LoVo (cell line): ENCODE measurements at regions not wholly inside any gene's neighbourhood (a gene's known extent, or its start where the extent isn't known, plus 50 kb on each side); places are given as distances from the start of the nearest gene placed in this dataset.
"Not testable (repeated sequence)": the region's sequence is repeated elsewhere in the genome, so short reads cannot be mapped to it uniquely, and the experiment has no call there.

Experiments
- DNase-seq: peaks from one replicate; pipeline ENCODE4 v3.0.0-alpha.2; 2016; ENCODE audit warnings: low spot score

GRCh38 chr9:24846248-24846912 is 300.7 kb upstream of the IZUMO3 start:
- no peak for DNase-seq

GRCh38 chr9:24844217-24844616 is 298.5 kb upstream of the IZUMO3 start:
- DNase-seq: no peak

- no peak for DNase-seq
Observed at GRCh38 chr9:24841993-24842392, 296.3 kb upstream of the IZUMO3 start.

GRCh38 chr9:24832307-24832706 is 286.6 kb upstream of the IZUMO3 start:
- DNase-seq: no peak

DNA sequence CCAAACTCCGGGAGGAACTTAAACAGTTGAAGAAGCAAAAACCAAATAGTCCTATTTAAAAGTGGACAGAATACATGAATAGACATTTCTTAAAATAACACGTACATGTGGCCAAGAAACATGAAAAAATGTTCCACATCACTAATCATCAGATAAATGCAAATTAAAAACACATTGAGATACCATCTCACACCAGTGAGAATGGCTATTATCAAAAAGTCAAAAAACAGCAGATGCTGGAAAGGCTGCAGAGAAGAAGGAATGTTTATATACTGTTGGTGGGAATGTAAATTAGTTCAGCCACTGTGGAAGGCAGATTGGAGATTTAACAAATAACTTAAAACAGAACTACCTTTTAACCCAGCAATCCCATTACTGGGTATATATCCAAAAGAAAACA is 283.0 kb upstream of the IZUMO3 start:
- no peak for DNase-seq

- DNase-seq: no peak
Observed at GRCh38 chr9:24824607-24825006, 278.9 kb upstream of the IZUMO3 start.

GRCh38 chr9:24820196-24820595 is 274.5 kb upstream of the IZUMO3 start:
- no peak for DNase-seq

DNA sequence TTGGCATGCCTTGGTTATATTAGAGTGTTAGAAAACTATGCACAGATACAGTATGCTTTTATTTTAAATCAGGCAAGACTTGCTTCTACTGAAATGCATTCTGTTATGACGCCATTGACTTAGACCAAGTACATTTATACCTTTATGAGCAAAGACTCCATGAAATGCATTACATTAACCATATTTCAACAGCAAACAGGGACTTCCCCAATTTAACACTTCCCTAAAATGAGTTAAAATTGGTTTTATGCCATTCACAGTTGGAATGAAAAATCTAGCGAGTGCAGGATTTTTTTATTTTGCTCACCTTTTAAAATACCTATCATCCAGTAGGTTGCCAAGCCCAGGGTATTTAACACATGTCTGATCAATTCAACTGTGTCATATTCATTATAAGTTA is 272.1 kb upstream of the IZUMO3 start:
- no peak for DNase-seq

DNA sequence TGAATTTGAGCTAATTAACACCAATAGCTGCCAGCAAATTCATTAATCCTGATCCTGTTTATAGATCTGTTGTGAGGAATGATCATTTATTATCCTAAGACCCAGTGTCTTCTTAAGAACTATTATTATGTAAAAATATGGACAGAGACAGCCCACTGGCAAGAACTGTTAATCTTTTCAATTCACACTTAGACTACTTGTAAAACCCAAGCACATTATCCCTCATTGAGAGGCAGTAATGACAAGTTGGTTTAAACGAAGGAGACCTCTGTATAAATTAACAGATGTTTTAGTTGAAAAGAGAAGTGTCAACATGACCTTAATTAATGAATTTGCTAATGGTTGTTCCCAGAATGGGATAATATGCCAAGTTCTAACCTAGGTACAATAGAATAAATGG is 270.3 kb upstream of the IZUMO3 start:
- no peak for DNase-seq

- no peak for DNase-seq
Observed at GRCh38 chr9:24801344-24801743, 255.6 kb upstream of the IZUMO3 start.

- no peak for DNase-seq
Observed at GRCh38 chr9:24793787-24794186, 248.1 kb upstream of the IZUMO3 start.

GRCh38 chr9:24776226-24776625 is 230.5 kb upstream of the IZUMO3 start:
- no peak for DNase-seq

- DNase-seq: not testable (repeated sequence)
Observed at GRCh38 chr9:24774199-24774598, 228.5 kb upstream of the IZUMO3 start.

DNA sequence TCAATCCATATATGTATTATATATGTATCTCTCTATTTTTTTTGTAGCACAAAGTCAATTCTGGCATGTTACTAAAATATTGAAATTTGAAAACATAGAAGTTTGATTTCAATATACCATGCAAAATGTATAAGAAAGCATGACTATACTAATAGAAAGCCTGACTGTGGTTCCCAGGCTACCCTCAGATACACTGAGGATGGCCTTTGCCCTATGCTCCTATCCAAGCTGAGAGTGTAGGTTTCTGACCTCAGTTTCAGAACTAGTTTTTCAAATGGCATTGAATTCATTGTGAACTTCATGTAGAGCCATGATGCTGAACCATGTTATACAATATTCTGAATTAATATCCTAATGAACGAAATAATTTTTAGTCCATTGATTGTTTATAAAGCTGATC is 220.4 kb upstream of the IZUMO3 start:
- DNase-seq: no peak

- DNase-seq: no peak
Observed at GRCh38 chr9:24765025-24765756, 219.5 kb upstream of the IZUMO3 start.

DNA sequence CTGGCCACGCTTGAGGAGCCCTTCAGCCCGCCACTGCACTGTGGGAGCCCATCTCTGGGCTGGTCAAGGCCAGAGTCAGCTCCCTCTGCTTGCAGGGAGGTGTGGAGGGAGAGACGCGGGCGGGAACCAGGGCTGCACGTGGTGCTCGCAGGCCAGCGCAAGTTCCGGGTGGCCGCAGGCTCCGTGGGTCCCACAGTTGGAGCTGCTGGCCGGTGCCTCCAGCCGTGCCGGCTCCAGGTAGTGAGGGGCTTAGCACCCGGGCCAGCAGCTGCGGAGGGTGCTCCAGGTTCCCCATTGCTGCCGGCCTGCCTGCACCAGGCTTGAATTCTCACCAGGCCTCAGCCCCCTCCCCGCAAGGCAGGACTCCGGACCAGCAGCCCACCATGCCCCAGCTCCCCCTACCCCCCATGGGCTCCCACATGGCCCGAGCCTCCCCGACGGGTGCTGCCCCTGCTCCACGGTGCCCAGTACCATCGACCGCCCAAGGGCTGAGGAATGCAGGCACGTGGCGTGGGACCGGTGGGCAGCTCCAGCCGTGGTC is 192.8 kb upstream of the IZUMO3 start:
- DNase-seq: no peak

DNA sequence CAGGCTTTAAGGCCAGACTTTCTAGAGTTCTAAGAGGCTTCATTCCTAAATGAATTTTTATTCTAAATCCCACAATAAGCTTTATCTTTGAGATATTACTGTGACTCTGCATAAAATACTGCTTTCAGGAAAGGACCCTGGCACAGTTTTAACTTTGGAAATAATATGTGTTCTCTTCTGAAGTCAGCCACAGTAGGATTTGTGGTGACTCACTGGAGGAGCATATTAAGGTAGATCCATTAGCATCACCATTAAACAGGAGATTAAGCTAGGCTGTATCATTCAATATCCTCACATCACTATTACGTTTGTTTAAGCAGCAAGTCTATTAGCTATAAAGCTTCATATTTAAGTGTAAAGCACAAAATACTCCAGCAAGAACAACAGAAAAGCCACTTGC is 186.1 kb upstream of the IZUMO3 start:
- DNase-seq: no peak

DNA sequence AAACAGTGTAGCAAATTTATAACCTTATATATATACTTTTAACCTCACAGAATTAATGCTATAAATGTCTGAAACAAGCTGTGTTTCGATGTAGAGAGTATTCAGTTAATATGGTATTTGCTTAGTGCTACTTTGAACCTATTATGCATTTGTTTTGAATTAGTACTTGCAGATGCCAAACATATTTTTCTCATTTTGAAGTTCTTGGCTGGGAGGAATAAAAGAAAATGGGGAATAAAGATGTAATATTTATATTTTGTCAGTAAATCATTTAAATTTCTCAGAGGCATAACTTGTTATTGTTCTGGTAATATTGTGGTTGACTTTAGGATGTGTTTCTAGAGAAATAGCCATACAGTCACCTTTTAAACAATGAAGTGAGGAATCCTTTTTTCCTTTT is 175.9 kb upstream of the IZUMO3 start:
- DNase-seq: no peak

- DNase-seq: no peak
Observed at GRCh38 chr9:24712206-24712605, 166.5 kb upstream of the IZUMO3 start.

- DNase-seq: no peak
Observed at GRCh38 chr9:24708814-24709213, 163.1 kb upstream of the IZUMO3 start.

GRCh38 chr9:24698881-24699518 is 153.3 kb upstream of the IZUMO3 start:
- no peak for DNase-seq

GRCh38 chr9:24672336-24672735 is 126.6 kb upstream of the IZUMO3 start:
- no peak for DNase-seq

DNA sequence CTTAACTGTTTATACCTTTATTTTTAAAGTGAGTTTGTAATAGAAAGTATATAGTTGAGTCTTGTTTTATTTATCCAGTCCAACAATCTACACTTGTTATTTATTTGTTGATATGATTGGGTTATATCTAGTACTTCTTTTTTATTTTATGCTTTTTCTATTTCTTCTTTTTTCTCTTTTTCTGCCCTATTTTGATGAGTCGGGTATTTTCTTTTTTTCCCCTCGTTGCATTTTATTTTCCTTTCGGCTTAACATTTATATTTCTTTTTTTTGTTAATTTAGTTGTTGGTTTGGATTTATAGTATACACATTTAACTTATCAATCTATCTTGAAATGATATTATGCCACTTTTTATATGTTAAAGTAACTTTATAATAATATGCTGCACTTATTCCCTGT is 111.7 kb upstream of the IZUMO3 start:
- DNase-seq: no peak
